Left kidney (tissue), 1 donor: ENCODE measurements at regions not wholly inside any gene's neighbourhood (a gene's known extent, or its start where the extent isn't known, plus 50 kb on each side); places are given as distances from the start of the nearest gene placed in this dataset.
"Not testable (repeated sequence)": the region's sequence is repeated elsewhere in the genome, so short reads cannot be mapped to it uniquely, and the experiment has no call there.

ENCODE experiments used
- DNase-seq: peaks from one replicate; pipeline ENCODE4 v3.0.0-alpha.2; 2013

DNA sequence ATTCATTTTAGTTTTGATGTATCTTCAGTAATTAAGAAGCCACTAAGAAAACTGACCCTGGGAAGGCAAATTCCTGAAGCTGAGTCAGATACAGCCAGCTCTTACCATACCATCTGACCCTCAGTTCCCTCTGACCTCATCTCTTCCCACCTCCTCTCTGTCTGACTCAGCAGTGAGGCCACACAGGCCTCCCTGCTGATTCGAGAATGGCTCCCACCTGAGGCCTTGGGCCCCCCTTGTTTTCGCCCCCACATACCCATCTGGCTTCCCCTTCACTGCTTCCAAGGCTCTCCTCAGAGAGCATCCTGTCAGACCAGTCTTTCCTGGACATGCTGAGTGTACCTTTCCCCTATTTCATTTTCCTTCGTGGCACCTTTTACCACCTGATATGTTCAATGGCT, 71.0 kb upstream of the CYP1B1 start:
- no peak for DNase-seq

DNA sequence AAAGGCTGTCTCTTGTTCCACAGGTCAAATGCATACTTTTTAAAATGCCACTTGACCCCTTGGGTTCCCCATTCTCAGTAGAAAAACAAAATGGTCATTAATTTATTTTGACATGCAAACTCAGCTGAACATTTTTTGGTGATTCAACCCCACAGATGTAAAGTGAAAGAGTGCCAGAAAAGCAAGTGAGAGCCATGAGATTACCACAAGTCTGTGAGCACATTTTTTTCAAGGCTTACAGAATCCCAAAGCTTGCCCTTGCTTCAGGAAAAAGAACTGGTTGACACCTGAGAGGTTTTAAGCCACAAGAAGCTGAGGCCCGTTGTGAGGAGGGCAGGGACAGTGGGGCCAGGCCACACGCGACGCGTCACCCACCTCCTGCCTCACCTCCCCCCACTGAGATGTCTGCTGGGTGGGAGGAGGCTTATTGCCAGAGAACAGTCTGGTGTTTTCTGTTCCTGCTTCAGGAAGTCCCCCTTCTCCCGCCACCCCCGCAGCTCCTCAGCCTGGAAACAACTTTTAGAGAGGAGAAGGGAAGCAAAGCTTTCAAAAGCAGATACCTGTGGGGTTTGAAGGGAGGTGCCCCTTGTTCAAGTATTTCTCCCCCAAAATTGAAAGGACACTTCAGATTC, 70.4 kb upstream of the CYP1B1 start:
- peak; percentile 57 for DNase-seq

DNA sequence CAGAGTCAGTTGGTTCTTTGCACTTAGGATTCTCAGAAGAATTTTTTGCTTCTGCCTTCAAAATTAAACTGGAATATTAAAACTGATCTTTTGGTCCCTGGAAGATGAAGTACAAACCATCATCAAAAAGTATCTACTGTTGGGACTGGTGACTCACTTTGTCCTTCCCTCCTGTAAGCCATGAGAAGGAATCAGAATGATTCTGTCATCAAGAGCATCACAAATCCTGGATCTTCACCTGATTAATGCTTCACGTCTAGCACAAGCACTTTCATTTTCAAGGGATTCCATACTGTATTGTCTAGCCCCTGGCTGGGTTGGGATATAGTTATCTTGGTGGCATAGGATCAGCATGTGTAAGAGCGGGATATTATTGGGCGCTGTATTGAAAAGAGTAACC, 69.3 kb upstream of the CYP1B1 start:
- no peak for DNase-seq

DNA sequence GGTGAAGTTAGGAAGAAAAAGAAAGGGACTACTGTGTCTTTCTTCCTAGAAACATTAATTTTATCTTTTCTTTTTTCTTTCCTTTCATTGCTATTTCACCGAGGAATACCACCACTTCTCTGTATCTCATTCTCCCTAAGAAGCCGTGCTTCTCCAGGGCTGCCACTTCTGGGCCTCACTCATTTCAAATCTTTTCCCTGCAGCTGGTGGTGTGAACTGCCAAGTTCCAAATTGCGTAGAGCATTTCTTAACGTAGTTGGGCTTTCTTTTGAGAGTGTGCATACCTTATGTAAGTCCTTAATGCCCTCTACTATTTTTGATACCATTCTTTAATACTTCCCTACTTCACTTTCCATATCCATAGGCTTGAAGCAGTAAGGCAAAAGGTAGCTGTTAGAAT, 66.7 kb upstream of the CYP1B1 start:
- DNase-seq, result no peak

DNA sequence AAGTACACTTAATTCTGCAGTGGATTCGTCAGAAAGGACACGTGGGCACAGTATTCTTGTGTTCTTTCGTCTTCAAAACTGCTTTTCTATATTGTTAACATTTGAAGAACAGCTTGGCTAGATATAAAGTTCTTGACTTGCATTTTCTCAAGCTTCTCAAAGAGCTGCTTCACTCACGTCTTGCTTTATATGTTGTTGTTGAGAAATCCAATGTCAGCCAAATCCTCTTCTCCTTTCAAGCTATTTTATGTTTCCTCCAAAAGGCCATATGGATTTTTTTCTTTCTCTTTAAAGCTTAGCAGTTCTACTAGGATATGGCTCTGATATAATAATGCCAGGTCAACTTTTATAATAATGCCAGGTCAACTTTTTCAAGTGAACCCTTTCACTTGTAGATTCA, 65.5 kb upstream of the CYP1B1 start:
- DNase-seq, result no peak

DNA sequence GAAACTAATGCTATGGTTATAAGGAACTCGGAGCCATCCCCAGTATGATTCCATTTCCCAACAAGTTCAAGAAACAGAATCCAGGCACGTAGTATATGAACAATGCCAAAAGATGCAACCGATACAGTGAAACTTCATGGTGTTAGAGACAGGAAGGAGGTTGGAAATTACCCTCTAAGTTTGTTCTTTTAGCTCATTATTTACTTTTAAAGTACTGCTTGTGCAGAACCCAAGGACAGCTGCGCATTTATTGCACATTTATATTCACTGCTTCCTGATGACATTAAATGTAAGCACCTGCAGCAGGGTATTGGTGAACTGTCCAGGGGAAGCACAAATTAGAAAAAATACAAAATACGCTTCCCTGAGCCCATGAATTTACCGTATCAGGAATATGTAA, 63.0 kb upstream of the CYP1B1 start:
- no peak for DNase-seq

DNA sequence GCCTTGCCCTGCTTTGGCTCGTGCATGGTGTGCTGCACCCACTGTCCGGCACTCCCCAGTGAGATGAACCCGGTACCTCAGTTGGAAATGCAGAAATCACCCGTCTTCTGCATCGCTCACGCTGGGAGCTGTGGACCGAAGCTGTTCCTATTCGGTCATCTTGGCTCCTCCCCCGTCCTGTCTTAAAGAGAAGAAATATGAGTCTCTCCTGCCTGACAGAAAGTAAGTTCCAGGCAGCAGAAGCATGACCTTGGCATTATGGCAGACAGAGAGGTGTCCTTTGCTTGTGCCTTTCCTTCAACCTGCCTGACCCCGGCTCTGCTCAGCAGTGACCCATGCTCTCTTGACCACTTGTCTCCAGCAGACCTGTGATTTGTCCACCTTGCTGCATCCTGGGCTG, 62.5 kb upstream of the CYP1B1 start:
- DNase-seq, result no peak

DNA sequence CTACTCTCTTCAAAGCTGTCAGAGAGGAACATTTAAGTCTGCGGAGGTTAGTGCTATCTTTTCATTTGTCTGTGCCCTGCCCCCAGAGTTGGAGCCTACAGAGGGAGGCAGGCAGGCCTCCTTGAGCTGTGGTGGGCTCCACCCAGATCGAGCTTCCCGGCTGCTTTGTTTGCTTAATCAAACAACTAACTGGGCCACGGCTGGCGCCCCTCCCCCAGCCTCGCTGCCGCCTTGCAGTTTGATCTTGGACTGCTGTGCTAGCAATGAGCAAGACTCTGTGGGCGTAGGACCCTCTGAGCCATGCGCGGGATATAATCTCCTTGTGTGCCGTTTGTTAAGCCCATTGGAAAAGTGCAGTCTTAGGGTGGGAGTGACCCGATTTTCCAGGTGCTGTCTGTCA, 62.0 kb upstream of the CYP1B1 start:
- not testable (repeated sequence) for DNase-seq

DNA sequence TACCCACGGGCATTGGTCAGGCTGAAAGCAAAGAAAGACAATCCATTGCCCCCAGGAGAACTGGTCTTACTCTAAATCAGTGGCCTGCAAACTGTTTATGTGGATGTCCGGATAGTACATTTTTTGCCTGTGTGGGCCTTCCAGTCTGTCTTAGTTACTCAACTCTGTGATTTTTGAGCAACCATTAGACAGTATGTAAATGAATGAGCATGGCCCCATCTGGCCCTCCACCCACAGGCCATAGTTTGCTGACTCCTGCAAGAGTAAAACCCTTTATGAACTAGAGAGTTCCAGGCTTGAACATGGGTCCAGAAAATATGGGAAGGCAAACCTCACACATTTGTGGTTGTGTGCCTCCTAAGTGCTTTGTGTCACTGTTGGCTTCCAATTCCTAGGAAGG, 55.7 kb upstream of the CYP1B1 start:
- DNase-seq, result no peak

DNA sequence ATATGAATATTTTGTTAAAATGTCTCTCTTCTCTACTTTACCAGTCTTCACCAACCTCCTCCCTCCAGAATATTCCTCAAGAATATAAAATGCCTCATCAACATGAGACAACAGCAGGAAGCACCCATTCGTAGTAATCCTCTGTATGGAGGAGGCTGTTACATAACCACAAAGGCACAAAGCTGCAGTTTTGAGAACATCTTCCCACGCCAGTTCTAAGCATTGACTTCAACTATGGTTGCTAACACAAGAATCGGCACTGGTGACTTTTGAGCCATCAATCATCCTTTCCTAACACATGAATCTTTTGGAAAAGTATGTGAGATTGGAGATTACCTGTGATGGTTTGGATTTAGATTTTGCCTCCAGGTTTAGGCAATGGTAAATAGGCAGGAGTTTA, 54.9 kb upstream of the CYP1B1 start:
- DNase-seq, result no peak

DNA sequence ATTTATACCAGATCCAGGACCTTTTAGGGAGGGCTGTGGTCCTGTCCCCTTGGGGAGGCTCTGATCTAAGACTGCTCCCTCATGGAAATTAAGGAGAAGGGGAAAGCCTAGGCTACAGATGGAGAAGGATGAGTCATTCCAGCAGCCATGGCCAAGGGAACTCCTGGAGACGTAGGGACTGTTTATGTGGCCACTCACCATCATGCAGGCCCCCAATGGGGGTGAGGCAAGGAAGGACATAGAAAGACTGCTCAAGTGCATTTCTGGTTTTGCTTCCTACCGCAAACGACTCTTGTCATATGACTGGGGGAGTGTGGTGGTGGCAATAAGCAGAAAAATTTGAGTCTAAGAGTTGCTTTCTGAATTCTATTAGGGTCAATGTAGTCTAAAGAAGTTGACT, 54.0 kb upstream of the CYP1B1 start:
- DNase-seq, result no peak

DNA sequence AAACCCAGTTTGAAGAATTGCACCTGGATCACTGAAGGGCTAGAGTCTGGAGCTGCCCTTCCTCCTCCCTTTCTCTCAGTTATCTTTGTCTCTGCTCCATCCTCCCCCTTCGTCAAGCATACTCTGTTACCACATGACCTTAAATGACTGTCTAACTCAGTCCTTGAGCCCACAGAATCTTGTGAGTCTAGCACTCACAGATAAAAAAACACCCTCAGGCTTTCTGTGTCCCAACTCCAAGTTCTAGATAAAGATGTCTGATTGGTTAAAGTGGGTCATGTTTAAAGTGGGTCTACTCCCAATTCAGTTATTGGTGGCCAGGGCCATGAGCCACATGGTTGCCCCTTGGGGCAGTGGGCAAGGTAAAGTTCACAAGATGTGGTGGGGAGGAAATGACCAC, 53.5 kb upstream of the CYP1B1 start:
- no peak for DNase-seq

DNA sequence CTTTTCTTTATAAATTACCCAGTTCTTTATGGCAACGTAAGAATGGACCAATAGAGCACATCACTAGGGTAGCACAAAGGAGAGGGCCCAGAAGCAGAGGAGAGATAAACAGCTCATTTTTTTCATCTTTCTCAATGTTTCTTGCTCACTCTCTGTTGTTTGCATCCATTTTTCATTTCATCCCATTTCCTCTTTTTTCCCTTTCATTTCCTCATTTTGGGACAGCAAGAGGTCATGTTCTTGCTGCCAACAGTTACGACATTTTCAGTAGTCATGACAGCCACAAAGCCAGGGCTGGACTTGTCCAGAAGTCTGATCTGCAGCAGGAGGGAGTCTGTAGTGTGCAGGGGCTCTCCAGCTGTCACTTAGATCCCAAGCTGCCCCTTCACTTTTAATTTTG, 52.7 kb upstream of the CYP1B1 start:
- no peak for DNase-seq

DNA sequence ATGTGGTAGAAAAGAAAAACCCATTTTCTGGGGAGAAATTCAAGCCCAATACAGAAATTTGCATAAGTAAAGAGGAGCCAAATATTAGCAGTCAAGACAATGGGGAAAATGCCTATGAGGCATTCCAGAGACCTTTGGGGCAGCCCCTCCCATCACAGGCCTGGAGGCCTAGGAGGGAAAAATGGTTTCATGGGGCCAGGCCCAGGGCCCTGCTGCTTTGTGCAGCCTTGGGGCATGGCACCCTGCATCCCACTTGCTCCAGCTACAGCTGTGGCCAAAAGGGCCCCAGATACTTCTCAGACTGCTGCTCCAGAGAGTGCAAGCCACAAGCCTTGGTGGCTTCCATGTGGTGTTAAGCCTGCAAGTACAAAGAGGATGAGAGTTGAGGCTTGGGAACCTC, 51.3 kb upstream of the CYP1B1 start:
- no peak for DNase-seq

DNA sequence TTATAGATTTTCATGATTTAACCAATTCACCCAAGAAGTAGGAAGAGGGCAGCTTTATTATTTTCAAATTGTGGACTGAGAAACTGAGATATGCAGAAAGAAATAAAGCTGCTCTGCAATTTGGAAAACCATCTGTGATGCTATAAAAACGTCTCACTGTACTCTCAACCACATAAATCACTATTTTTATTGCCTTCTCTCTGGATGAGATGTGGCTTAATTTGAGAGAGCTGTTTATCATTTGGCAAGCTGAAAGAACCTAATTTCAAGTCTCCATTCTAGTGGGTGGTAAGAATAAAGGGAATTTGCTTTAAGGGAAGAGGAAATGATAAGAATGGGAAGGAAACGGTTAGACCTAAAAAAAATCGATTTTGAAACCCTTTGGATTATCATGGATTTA, 49.9 kb upstream of the CYP1B1 start:
- no peak for DNase-seq
